HUES6 (cell line): ENCODE measurements at regions not wholly inside any gene's neighbourhood (a gene's known extent, or its start where the extent isn't known, plus 50 kb on each side); places are given as distances from the start of the nearest gene placed in this dataset.

ENCODE experiments used
- H3K27ac ChIP-seq: 2 replicates; pipeline ENCODE4 v1.7.0; 2013; ENCODE audit warnings: low read depth, mild to moderate bottlenecking, low read length, inconsistent platforms
- H3K27me3 ChIP-seq: 2 replicates; pipeline ENCODE4 v1.6.1; 2013; ENCODE audit warnings: low read length; ENCODE audit not compliant: control insufficient read depth, insufficient read depth
- H3K36me3 ChIP-seq: 2 replicates; pipeline ENCODE4 v1.6.1; 2013; ENCODE audit warnings: low read length; ENCODE audit not compliant: control insufficient read depth, insufficient read depth
- H3K4me1 ChIP-seq: 2 replicates; pipeline ENCODE4 v1.6.1; 2013; ENCODE audit warnings: low read length; ENCODE audit not compliant: control insufficient read depth, insufficient read depth
- H3K4me3 ChIP-seq: 2 replicates; pipeline ENCODE4 v1.5.1; 2013; ENCODE audit warnings: low read depth, low read length
- H3K9ac ChIP-seq: one replicate; pipeline ENCODE4 v1.6.1; 2013; ENCODE audit warnings: mild to moderate bottlenecking, low read length
- H3K9me3 ChIP-seq: 2 replicates; pipeline ENCODE4 v1.6.1; 2013; ENCODE audit warnings: low read depth, low read length; ENCODE audit not compliant: control insufficient read depth, insufficient read depth

GRCh38 chr4:162700358-162700757 is 466.3 kb downstream of the NAF1 start:
- no peaks in the 10 kb centered on the region for H3K36me3 ChIP-seq
- H3K4me1 ChIP-seq, result no peaks in the 10 kb centered on the region

GRCh38 chr4:162699629-162700028 is 467.1 kb downstream of the NAF1 start:
- H3K9me3 ChIP-seq, result peaks cover 3% of the 10 kb centered on the region; the same call in 1 of the 2 replicates
- H3K36me3 ChIP-seq, result no peaks in the 10 kb centered on the region
- no peaks in the 10 kb centered on the region for H3K27me3 ChIP-seq
- no peaks in the 10 kb centered on the region for H3K4me1 ChIP-seq
- H3K4me3 ChIP-seq, result no peak overlapping the region
- H3K27ac ChIP-seq, result no peak overlapping the region
- H3K9ac ChIP-seq, result no peak overlapping the region

More at GRCh38 chr4:162700358-162700757, 466.3 kb downstream of the NAF1 start:
- H3K4me3 ChIP-seq, result no peak overlapping the region
- H3K27ac ChIP-seq, result no peak overlapping the region
- H3K27me3 ChIP-seq, result no peaks in the 10 kb centered on the region
- peaks cover under 1% of the 10 kb centered on the region; the same call in 1 of the 2 replicates for H3K9me3 ChIP-seq
- H3K9ac ChIP-seq, result no peak overlapping the region

GRCh38 chr4:162685410-162685809 is 481.3 kb downstream of the NAF1 start:
- no peaks in the 10 kb centered on the region for H3K36me3 ChIP-seq
- no peaks in the 10 kb centered on the region for H3K4me1 ChIP-seq
- H3K27me3 ChIP-seq, result no peaks in the 10 kb centered on the region
- no peaks in the 10 kb centered on the region for H3K9me3 ChIP-seq
- no peak overlapping the region for H3K27ac ChIP-seq
- no peak overlapping the region for H3K9ac ChIP-seq
- H3K4me3 ChIP-seq, result no peak overlapping the region

- Histone ChIP-seq H3K27ac (no peak overlapping the region), H3K9me3 (no peaks in the 10 kb centered on the region), H3K36me3 (no peaks in the 10 kb centered on the region), H3K9ac (no peak overlapping the region), H3K4me1 (no peaks in the 10 kb centered on the region), H3K27me3 (no peaks in the 10 kb centered on the region), H3K4me3 (no peak overlapping the region)
Measured at GRCh38 chr4:162684998-162685397, 481.7 kb downstream of the NAF1 start.

GRCh38 chr4:162684371-162684700 is 482.4 kb downstream of the NAF1 start:
- H3K36me3 ChIP-seq, result no peaks in the 10 kb centered on the region
- no peak overlapping the region for H3K9ac ChIP-seq
- no peak overlapping the region for H3K4me3 ChIP-seq
- no peaks in the 10 kb centered on the region for H3K4me1 ChIP-seq
- no peak overlapping the region for H3K27ac ChIP-seq
- H3K9me3 ChIP-seq, result 0 out of 2 replicates have a peak, but pooled peaks cover 1% of the 10 kb centered on the region
- H3K27me3 ChIP-seq, result no peaks in the 10 kb centered on the region

GRCh38 chr4:162683659-162684370 is 482.9 kb downstream of the NAF1 start:
- H3K27me3 ChIP-seq, result no peaks in the 10 kb centered on the region
- no peaks in the 10 kb centered on the region for H3K36me3 ChIP-seq
- no peaks in the 10 kb centered on the region for H3K4me1 ChIP-seq
- H3K9ac ChIP-seq, result no peak overlapping the region
- H3K27ac ChIP-seq, result no peak overlapping the region
- peaks cover 6% of the 10 kb centered on the region; the same call in 1 of the 2 replicates for H3K9me3 ChIP-seq
- no peak overlapping the region for H3K4me3 ChIP-seq

GRCh38 chr4:162682651-162683050 is 484.0 kb downstream of the NAF1 start:
- Histone ChIP-seq H3K4me1 (no peaks in the 10 kb centered on the region), H3K4me3 (no peak overlapping the region), H3K9ac (no peak overlapping the region), H3K9me3 (peaks cover 10% of the 10 kb centered on the region; the same call in 1 of the 2 replicates), H3K36me3 (no peaks in the 10 kb centered on the region), H3K27ac (no peak overlapping the region), H3K27me3 (no peaks in the 10 kb centered on the region)

- no peak overlapping the region for H3K27ac ChIP-seq
- no peak overlapping the region for H3K9ac ChIP-seq
- H3K36me3 ChIP-seq, result no peaks in the 10 kb centered on the region
- no peaks in the 10 kb centered on the region for H3K4me1 ChIP-seq
- H3K9me3 ChIP-seq, result peaks cover 10% of the 10 kb centered on the region; the same call in 1 of the 2 replicates
- H3K4me3 ChIP-seq, result no peak overlapping the region
- H3K27me3 ChIP-seq, result no peaks in the 10 kb centered on the region
Measured at GRCh38 chr4:162681212-162681611, 485.5 kb downstream of the NAF1 start.

GRCh38 chr4:162675661-162676060 is 491.0 kb downstream of the NAF1 start:
- Histone ChIP-seq H3K4me3 (no peak overlapping the region), H3K9me3 (peaks cover 10% of the 10 kb centered on the region; the same call in 1 of the 2 replicates), H3K27ac (no peak overlapping the region), H3K36me3 (no peaks in the 10 kb centered on the region), H3K4me1 (no peaks in the 10 kb centered on the region), H3K27me3 (no peaks in the 10 kb centered on the region), H3K9ac (no peak overlapping the region)

GRCh38 chr4:162661913-162662312 is 498.1 kb upstream of the FSTL5 start:
- Histone ChIP-seq H3K9me3 (peaks cover 9% of the 10 kb centered on the region; the same call in 1 of the 2 replicates), H3K36me3 (no peaks in the 10 kb centered on the region), H3K27ac (no peak overlapping the region), H3K4me3 (no peak overlapping the region), H3K27me3 (no peaks in the 10 kb centered on the region), H3K4me1 (peaks cover 9% of the 10 kb centered on the region), H3K9ac (no peak overlapping the region)

GRCh38 chr4:162659716-162660115 is 495.9 kb upstream of the FSTL5 start:
- H3K27me3 ChIP-seq, result no peaks in the 10 kb centered on the region

More at GRCh38 chr4:162659716-162660115, 495.9 kb upstream of the FSTL5 start:
- no peaks in the 10 kb centered on the region for H3K36me3 ChIP-seq
- H3K4me3 ChIP-seq, result no peak overlapping the region
- 0 out of 2 replicates have a peak, but pooled peaks cover 9% of the 10 kb centered on the region for H3K9me3 ChIP-seq
- H3K4me1 ChIP-seq, result peaks cover 9% of the 10 kb centered on the region
- H3K9ac ChIP-seq, result no peak overlapping the region
- H3K27ac ChIP-seq, result no peak overlapping the region
